NCI-H1417 treated with DMSO at 0.1 percent for 48 hours (cell line): ENCODE measurements at regions not wholly inside any gene's neighbourhood (a gene's known extent, or its start where the extent isn't known, plus 50 kb on each side); places are given as distances from the start of the nearest gene placed in this dataset.

ENCODE experiments used
- DNase-seq: peaks from one replicate; lab custom pipeline; 2025; lab: John Stamatoyannopoulos, UW

DNA sequence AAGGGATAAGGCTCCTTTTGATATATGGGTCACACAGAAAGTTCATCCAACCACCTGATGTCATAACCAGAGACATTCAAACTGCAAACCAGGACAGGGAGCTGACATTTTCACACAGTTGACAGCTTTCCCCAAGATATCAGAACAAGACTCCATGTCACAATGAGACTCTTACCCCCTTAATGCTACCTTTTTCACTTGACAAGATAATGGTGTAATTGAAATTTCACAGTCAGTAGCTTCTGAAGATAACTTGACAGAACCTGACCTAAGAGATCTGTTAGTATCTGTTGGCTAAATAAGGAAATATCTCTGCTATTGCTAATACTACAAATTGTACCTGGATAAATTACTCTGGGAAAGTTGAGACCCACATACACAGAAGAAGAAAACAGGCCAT, 187.3 kb downstream of the C12orf50 start:
- no peak for DNase-seq

DNA sequence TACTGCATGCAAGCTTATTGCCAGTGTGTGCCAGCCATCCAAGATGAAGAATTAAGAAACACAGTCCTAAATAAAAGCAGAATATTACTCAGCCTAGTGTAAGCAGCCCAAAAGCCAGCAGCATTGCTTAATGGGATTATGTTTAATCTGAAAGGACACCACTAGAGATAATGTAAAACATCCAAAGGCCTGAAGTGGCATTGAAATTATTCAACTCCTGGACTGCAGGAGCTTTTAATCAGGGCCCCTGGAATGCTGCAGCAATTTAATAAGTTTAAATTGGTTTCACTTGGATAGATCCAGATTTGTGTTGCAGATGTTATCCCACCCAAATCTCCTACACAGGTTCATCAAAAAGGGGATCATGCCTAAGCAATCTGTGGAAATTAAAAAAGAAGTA, 193.0 kb downstream of the C12orf50 start:
- DNase-seq, result no peak

DNA sequence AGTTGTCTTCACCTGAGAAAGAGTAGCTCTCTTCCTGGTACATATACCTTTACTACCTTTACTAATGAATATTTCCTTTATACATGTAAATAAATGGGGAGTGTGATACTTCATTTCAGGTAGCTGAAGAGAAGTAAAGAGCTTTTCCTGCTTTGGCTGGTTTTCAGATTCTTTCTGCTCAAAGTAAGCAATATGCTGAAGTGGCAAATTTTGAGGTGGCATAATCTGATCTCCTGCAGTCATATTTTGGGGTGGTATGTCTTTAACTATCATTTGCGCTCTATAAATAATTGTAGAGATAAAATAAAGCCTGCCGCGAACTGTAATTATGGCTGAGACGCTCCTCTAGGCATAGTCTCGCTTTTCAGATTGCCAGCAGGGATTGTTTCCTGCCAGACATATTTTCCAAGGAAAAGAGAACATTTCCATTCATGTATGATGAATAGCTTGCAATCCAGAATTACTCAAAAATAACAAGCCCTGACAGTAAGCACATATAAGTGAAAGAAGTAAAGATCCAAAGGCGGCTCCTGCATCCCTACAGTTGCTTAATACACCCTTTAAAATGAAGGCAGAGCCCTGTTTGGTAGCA, 200.7 kb downstream of the C12orf50 start:
- peak; percentile 52 for DNase-seq

DNA sequence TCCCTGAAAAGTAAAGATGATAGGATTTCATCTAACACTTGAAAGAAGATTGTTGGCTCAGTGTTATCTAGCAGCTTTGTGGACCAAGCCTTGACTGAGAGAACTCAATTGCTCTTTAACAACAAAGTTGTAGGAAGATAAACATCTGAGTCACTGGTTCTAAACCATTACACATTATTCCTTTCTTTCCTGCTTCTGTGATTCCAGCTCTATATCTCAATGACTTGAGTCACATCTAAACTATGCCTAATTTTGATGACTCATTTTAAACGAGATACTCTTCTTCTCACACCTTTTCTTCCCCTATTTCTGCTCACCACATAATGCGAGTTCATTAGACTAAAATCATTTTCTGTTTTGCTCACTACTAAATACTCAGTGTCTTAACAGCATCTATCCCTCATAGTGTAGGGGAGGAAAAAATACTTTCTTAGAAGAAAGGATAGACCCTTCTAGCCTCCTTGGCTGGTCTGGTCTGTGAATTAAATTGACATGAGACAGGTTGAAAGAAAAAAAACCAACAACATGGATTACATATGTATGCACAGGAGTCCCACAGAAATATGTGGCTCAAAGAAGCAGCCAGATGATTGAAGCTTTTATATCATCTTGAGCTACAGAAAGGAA, 201.4 kb downstream of the C12orf50 start:
- DNase-seq, result no peak

DNA sequence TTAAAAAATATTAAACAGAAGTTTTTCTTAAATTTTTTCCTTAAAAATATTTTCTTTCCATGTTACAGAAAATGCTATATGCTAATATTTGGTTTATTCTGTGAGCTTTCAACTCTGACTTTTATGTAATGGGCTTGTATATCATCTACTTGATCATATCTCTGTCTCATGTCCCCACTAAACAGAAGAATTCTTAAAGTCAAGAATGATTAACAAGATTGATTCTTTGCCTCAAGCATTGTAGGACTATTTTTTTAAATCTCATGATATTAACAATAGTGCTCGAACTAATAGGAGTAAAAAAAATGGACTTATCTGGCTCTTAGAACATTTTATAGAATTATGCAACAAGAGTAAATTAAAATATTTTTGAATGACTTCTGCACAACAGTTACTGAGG, 206.3 kb downstream of the C12orf50 start:
- DNase-seq, result no peak

DNA sequence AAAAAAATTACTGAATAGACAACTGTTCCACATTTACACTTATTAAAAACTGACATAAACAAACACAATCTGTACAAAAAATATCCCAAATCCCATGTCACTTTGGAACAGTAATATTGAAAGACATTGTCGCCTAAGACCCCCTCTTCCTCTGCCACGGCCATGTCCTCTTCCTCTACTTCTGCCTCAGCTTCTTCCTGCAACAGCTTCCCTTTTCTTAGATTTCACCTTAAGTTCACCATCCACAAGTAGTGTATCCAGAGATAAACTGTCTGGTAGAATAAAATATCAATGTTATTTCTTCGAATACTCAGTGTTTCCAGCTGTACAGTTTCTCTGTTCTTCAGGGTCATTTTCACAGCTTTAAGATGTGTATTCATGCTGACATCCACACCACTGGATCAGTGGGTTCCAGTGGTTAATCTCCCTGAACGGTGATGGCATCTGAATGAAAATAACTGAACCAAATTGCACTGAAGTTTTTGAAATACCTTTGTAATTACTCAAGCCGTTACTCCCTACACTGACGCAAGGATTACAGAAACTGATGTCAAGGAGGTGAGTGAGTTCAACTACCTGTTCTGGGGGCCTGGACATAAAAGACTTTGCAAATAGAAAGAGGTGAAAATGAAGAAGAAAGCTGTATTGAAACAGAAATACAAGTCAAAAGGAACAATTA, 208.5 kb downstream of the C12orf50 start:
- no peak for DNase-seq

DNA sequence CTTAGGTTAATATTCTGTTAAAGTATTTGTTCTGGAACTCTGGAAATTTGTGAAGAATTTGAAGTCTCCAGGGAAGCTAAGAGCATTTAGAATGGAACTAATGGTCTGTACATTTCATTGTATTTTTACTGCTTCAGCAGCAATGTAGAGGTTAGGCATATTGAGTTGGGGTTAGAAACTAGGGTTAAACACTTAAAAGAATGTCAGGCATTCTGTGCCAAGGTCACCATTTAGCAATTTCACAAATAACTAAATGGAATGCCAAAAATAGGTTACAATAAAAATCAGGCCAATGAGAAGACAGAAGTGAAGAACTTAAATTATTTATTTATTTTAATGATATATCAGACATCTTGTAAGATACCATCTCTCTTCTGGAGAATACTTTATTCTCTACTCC, 210.8 kb downstream of the C12orf50 start:
- DNase-seq, result no peak

DNA sequence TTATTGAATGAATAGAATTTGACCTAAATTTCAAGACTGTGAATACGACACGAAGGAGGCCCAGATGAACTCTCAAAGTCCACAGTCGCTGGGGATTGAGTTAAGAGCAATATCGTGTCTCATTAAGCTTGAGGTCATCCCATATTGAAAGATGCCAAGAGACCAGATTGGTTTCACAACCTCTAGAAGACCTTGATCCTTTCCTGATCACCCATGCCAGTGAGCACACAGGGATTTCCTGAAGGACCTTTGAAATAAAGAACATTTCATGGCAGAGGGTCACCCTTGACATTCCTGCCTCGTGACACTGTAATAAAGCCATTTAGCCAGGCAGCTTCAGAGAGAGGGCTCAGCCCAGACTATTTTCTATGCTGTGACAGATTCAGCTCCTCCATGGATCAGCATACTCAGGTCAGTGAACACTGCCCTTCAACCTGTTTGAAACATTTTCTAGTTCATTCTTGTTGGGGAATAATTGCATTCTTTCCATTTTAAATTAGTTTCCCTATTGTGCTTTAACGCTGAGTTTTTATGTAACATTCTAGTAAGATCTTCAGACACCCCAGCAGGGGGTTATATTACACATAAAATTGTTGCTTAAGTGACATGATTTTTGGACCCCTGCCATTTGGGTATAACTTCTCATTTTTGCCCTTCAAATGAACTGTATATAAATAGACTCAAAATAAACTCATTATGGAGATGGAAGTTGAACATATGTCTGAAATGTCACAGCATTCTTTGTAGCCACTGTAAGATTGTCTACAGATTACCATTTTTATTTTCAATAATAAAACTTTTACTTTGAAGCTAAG, 213.2 kb downstream of the C12orf50 start:
- DNase-seq, result no peak

DNA sequence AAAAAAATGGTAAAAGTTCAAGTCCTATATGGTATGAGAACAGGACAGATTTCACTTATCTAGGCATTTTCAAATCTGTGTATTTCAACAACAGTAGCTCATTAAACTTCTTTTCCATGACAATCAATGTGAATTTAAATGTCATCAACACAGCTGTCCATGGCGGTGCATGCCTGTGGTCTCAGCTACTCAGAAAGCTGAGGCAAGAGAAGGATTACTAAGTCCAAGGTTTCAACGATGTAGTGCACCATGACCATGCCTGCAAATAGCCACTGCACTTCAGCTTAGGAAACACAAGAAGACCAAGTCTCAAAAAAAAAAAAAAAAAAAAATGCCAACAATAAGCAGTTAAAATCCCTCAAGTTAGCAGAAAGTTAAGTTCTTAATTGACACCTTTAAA, 214.6 kb downstream of the C12orf50 start:
- DNase-seq, result no peak

DNA sequence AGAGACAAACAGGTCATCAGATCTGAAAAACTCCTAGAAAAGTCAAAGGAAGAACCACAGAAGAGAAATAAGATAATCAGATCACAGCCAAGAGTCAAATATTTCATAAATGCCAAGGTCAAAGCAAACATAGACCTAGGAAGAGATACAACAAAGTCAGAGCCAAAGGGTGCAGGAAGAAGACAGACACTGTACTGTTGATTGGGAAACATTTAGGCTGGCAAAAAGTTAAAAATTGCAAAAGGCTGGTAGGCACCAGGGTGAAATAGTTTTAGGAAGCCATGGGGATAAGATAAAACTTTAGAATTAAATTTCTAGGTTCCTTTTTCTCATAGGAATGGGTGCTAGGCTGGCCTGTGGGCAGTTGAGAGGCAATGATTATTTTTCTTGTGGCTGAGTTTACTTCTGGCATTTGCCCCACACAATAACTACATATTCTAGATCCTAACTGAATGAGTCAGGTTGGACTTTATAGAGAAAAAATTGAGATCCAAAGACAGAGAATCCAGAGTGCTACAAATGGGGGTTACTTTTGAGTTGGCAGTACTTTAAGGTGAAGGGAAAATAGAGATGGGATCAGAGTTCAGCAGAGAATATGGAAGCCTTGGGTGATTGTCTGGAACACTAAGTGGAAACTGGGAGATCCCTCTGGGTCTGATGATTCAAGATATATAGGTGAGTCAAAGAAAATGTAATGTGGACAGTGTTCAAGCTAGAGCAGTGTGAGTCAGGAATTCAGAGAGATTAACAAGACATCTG, 215.5 kb downstream of the C12orf50 start:
- no peak for DNase-seq

DNA sequence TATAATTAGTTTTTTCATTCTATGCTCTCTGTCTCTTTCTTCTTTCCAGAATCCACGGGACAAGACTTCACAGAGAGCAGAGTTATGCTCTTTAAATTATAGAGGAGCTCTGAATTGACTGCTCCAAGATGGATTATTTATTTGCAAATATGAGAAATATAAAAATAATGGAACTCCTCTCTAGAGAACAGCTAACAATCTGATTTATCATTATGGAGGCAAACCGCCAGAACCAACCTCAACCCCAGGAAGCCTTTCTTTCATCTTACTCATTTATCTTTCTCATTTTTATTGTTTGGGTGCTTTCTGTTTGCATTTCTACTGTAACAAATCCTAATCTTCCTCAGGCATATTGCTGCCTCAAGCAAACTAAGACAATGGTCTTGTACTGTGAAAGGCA, 216.5 kb downstream of the C12orf50 start:
- DNase-seq, result no peak

DNA sequence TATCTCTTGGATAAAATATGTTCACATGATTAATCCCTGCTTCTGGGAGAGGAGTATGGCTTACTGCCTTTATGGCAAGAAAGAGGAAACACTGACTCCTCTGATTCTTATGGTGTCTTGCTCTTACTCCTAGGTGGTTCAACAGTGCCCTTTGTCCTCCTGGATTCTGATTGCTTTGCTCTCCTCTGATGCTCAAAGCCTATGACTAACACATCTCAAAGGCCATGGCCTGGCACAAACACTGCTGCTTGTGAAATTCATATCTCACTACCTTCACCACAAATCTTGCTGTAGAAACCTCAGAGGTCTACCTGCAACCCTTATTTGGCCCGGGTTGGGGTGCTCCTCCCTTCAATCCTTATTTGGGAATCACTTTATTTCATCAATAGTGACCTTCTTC, 217.2 kb downstream of the C12orf50 start:
- no peak for DNase-seq

DNA sequence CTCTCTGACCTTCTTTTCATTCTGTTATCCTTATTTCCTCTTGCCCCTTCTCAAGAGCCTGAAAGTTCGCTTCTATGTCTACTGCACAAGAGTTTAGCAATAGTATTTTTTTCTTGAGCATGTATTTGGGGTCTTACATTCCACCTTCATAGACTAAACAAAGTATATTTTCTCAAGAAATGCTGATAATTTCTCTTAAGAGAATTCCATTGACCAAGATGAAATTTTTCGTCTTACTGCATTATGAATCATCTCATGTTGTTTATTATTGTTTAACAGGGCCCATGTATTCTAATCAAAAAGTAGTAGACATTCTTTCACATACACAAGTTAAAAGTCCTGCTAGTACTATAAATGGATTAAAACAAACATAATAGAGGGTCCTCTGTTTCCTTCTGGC, 219.3 kb downstream of the C12orf50 start:
- no peak for DNase-seq

DNA sequence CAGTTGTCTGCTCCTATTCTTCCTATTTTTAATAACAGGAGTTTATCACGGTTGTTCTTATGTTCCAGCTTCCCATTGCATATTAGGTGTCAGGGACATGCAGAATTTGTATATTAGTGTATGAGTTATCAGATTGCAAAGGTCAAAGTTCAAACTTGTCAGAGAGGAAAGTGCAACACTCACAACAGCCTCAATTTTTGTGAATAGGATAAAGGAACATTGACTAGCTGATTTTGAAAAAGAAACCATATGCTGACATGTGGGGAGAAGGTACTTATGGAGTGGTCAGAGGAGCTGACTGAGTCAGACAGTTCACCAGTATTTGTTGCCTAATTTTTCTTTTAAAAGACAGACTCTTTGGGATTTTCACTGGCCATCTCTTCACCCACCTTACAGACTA, 222.1 kb downstream of the C12orf50 start:
- DNase-seq, result no peak

DNA sequence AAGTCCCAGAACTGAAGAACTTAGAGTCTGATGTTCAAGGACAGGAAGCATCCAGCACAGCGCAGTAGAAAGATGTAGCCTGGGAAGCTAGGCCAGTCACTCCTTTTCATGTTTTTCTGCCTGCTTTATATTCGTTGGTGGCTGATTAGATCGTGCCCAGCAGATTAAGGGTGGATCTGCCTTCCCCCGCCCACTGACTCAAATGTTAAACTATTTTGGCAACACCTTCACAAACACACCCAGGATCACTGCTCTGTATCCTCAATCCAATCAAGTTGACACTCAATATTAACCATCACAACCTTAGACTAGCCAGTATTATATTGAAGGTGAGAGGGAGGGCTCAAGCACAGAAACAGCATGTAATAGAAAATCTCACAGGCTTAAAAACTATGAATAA, 222.9 kb downstream of the C12orf50 start:
- no peak for DNase-seq

DNA sequence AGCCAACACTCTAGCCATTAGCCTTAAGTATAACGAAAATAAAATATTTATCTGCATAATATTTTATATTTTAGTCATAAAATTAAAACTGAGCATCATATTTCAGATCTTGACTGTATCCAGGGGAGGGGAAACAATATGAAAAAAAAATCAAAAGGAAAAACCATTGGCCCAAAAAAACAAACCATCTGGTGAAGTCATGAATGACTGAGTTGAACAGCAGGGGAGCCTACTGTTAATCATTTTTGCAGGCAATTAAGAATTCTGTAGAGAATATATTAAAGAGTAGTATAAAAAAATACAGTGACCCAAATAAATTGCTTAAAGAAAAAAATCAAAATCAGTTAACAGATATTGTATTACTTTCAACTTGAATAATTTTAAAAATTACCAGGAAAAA, 224.8 kb downstream of the C12orf50 start:
- no peak for DNase-seq

DNA sequence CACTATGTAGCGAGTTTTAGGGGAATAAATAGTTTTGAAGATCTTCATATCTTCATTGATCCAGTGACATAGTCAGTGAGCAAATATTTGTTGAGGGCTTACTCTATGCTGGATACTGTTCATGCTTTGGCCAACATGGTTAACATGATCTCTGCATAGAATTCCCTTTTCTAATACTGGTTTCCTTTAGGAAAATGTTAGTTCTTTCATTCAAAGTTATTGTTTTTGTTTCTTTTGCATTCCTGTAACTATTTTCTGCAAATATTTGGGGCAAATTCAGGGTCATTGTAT, 226.5 kb downstream of the C12orf50 start:
- DNase-seq, result no peak

DNA sequence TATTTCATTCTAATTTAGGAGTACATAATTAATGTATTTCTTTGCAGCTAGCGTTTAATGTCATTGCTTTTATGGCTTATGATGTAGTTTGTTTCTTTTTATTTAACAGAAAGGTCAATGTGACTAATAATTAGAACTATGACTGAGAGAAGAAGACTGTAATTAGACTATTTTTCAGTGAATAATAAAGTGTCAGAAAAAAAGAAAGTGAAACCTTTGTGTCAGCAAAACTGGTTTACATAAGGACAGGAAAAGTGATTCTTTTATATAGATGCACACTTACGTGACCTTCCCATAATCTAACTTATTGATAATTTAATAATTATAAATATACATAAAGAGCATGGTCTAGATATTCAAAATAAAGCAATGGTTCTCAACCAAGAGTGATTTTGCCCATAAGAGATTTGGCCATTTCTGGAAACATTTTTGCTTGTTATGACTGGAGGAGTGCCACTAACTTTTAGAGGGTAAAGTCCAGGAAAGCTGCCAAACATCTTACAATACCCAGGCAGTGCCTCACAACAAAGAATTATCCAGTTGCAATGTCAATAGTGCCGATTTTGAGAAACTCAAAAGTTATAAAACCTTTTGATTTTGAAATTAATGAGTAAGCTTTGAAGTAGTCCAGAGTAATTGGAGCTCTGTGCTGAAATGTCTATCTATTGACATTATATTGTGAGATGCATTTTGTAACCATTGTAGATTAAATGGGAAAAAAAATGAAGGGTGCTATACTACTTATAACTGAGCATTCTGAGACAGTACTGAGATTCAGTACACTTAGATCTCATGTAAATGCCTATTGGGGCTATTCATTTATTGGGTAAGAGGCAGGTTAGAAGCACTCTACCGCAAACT, 227.1 kb downstream of the C12orf50 start:
- no peak for DNase-seq

DNA sequence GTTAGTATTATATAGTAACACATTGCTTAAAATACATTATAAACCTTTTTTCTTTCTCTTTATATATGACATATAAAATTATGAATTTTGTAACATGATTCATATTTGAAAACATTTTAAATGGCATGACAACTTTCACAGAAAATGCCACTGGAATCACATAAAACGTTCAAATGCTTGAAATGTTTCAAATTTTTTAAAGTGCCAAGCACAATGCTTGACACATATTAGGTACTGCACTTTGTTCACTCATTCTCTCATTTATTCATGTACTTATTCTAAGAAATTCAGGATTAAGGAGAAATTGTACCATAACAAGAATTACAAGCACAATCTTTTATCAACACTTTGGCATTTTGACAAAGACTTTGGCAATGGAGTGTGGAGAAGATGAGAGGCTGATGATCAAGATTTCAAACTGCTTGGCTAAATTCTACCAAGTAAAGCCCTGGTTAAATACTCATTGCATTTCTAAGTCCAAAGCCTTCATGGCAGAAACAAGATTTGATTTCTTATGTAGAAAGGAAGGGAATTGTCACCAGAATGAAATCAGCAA, 232.2 kb downstream of the C12orf50 start:
- DNase-seq, result no peak

DNA sequence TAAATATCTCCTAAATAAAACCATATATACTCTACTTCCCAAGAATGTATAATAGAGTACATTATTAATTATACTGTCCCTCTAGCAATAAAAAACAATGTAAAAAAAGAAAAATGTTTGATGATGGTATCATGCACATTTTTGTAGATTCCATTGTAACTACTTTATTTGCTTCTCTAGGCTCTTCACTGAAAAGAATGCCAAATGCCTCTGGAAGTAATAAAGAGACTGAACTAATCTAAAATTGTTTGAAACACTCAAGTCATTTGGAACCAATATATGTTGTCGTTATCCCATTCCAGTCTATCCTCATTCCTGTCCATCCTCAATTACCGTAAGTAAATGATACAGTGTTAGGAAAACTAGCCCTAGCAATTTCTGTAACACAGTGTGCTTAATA, 233.6 kb downstream of the C12orf50 start:
- no peak for DNase-seq

DNA sequence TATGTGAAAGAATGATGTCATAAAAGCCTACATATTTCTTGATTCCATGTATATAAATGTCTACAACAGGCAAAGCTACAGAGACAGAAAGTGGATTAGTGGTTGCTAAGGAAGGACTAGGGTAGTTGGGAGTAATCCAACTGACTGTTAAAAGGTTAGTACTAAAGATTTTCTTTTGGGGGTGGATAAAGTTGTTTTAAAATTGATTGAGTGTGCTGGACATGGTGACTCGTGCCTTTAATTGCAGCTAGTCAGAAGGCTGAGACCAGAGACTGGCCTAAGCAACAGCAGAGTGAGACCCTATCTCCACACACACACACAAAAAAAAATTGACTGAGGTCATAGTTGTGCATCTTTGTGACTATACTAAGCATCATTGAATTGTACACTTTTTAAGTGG, 234.3 kb downstream of the C12orf50 start:
- DNase-seq, result no peak
